GM12874 (cell line): ENCODE measurements at regions not wholly inside any gene's neighbourhood (a gene's known extent, or its start where the extent isn't known, plus 50 kb on each side); places are given as distances from the start of the nearest gene placed in this dataset.

Source experiments
- TF ChIP-seq, protein P1 (sequence below): IDR thresholded peaks from 2 replicates; pipeline ENCODE4 v1.5.1; 2011; ENCODE audit warnings: low read depth, mild to moderate bottlenecking, control low read depth, low read length, moderate library complexity; ENCODE audit not compliant: insufficient read depth

- TF ChIP-seq, protein P1, sequence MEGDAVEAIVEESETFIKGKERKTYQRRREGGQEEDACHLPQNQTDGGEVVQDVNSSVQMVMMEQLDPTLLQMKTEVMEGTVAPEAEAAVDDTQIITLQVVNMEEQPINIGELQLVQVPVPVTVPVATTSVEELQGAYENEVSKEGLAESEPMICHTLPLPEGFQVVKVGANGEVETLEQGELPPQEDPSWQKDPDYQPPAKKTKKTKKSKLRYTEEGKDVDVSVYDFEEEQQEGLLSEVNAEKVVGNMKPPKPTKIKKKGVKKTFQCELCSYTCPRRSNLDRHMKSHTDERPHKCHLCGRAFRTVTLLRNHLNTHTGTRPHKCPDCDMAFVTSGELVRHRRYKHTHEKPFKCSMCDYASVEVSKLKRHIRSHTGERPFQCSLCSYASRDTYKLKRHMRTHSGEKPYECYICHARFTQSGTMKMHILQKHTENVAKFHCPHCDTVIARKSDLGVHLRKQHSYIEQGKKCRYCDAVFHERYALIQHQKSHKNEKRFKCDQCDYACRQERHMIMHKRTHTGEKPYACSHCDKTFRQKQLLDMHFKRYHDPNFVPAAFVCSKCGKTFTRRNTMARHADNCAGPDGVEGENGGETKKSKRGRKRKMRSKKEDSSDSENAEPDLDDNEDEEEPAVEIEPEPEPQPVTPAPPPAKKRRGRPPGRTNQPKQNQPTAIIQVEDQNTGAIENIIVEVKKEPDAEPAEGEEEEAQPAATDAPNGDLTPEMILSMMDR = no peak
Observed at GRCh38 chr6:12442455-12442854, 152.3 kb downstream of the EDN1 start.

DNA sequence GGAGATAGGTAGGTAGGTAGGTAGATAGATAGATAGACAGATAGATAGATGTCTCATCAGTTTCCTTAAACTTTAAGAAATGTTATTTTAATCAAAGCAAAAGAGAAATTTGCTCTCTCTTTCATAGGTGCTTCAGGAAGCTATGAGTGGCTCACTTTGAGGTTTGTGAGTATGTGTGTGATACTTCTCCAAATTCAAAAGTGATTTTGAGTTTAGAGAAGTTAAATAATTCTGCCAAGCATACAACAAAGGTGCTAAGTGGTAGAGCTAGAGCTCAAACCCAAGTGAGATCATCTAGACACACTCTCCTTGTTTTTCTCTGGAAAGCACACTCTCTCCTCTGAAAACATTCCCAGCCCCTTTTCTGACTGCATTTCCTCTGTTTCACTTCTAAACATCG lies 156.2 kb downstream of the EDN1 start:
- TF ChIP-seq, protein P1 = no peak

DNA sequence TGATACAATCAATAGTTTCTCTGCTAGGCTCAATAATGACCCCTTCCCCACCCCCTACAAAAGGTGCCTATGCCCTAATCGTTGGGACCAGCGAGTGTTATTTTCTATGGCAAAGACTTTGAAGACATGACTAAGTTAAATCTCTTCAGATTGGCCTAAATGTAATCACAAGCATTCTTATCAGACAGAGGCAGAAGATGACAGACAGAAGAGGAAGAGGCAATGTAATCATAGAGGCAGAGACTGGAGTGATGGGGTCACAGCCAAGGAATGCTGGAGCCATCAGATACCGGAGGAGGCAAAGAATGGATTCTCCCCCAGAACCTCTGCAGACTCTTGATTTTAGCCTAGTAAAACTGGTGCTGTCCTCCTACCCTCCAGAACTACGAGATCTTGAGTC lies 159.3 kb downstream of the EDN1 start:
- TF ChIP-seq, protein P1 = no peak

DNA sequence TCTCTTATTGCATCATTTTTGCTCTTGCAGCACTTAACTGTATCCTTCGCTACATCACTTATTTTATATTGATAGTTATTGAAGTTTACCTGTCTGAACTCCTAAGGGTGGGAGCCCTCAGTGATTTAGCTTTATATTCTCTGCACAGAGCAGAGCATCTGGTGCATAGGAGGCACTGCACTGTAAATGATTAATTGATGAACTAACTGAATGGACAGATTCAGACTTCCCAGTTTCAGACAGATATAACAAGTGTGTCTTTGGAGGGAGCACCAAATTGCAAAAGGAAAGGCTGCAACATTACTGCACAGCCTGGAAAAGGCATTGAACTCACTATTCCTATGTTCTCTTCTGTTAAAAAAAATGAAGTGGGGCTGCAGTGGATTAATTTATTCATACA lies 160.3 kb downstream of the EDN1 start:
- TF ChIP-seq, protein P1 = no peak

DNA sequence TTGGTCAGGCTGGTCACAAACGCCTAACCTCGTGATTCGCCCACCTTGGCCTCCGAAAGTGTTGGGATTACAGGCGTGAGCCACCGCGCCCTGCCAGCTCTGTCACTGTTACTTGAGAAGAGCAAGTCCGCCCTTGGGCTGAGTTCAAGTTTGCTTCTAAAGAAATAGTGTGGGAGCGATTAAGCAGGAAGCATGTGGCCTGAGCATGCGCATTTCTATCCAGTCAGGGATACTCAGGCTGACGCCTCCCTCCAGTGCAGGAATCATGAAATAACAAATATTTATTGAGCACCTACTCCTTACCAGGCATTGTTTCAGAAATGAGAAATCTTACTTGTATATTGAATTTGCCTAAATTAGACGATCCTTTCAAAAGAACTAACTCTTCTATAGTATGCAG lies 166.2 kb downstream of the EDN1 start:
- TF ChIP-seq, protein P1 = no peak

DNA sequence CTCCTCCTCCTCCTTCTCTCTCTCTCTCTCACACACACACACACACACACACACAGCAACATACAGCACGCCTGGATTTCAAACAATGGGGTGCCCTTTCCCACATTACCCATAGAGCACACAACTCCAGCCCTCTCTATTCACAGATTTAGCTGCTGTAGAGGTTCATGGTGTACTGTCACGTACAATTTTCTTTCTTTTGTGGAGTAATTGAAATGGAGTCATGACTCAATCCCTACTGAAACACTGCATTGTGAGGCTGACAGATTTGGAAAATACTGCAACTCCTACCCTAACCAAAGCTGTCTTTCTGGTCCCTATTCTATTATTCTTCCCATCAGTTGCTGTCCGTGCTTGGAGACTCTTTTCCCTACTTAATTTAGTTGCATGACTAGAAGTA lies 166.9 kb downstream of the EDN1 start:
- TF ChIP-seq, protein P1 = no peak

DNA sequence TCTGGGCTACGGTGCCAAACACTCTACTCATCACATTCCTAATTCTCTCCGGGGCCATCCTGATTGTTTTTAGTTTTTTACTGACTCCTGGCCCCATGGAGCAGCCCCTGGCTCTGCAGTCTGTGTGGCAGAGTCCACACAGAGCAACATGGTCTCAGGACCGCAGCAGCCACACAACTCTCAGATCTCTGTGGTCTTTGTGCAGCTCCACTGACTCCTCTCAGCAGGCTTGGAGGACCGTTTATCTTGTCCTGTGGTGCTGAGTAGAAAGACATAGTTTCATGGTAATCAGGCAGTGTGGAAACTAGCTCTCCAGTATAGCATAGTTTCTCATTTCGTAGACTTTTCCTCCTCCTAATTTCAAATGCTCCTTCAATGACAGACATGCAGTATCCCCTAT lies 168.4 kb downstream of the EDN1 start:
- TF ChIP-seq, protein P1 = no peak
